Activated CD8-positive, alpha-beta memory T cell treated with anti-CD3 and anti-CD28 coated beads, Interleukin-2, amount 50 U/mL, for 48 hours (primary cell): ENCODE measurements at regions not wholly inside any gene's neighbourhood (a gene's known extent, or its start where the extent isn't known, plus 50 kb on each side); places are given as distances from the start of the nearest gene placed in this dataset.

Experiments used
- DNase-seq: peaks from one replicate; pipeline ENCODE4 v3.0.0-alpha.2; 2020

DNA sequence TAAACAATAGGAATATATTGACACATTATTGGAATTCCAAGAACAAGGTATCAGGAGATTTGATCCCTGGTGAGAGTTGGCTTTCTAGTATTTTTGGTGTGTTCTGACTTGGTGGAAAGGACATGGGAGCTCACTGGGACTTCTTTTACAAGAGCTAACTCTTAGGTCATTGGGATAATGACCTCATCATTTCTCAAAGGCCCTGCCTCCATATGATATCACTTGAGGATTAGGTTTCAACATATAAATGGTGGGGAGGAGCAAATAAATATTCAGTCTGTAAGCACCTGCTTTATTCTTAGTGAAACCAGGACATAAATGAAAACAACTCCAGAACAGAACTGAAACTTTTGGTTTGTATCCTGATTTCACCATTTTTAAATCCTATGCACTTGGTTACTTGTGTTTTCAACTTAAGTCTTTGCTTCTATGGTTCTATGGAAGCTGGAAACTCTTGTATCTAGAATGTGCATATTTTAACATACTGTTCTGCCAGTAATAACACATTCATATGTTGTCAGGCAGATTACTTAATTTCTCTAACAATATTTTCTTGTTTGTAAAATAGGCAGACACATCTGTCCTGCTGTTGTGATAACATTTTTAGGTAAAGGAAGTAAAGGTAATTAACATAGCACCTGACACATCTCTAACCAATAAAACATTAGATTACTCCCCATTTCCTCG lies 1527.7 kb upstream of the CDH8 start:
- no peak for DNase-seq

DNA sequence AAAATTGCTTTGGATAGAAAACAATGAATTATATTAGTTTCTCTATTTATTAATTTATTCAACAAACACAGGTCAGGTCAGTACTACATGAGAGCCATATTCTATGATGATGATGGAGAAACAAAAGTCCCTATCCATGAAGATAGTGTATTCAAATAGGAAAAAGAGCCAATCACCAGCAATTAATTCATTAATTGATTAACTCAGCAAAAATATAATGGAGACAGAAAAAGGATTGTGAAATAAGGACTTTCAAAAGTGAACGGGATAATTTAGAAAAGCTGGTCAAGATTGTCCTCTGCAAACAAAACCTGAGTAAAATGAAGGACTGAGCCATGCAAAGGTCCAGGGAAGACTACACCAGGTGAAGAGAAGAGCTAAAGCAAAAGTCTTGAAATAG lies 1517.7 kb upstream of the CDH8 start:
- DNase-seq: no peak

DNA sequence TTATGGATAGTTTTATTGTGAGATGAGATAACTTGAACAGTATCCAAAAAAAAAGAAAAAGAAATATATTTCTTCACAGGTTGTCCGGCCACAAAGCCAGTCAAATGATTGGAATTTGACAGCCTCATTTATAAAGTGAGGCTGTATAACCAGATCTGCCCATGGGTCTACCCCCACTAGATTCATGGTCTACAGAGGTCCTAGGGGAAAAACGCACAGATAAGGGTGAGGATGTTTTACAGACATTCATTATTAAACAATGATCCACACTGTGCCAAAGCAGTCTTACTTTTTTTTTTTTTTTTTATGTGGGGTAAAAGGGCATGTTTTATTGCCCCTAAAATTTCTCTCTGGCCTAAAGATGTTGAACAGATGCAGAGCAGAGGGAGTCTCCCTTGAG lies 1503.0 kb upstream of the CDH8 start:
- no peak for DNase-seq

DNA sequence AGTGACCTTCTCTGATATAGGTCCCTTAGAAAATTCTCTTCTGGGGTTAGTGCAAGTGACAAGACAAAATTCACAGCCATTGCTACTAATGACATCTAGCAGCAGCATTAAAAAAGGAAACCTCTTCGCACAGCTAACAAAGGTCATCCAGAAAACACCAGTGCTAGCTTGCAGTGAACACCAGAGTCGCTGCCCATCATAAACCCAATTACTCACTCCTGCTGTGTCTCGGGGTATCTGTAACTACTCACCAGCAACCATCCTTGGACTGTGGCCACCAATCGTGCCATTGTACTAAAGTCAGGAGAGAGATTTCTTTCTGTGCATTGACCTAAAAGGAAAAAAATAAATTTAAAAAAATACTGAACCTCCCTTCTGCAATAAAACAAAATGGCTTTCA lies 1494.7 kb upstream of the CDH8 start:
- no peak for DNase-seq

DNA sequence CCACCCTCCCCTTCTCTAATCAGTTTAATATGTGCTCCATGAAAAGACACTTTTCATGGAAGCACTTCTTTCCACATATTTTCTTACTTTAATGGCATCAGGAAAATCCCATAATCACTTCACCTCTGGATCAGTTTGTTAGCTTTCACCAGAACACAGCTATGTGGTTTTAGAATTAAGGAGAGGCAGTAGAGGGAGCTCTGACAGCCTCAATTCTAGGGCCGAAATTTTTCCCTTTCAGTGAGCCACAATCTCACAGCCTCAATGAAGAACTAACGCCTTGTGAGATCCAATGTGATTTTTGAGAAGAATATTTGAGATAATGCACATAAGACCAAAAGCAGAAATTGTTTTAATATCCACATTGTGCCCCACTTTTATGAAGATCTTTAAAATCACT lies 1494.0 kb upstream of the CDH8 start:
- DNase-seq: no peak

DNA sequence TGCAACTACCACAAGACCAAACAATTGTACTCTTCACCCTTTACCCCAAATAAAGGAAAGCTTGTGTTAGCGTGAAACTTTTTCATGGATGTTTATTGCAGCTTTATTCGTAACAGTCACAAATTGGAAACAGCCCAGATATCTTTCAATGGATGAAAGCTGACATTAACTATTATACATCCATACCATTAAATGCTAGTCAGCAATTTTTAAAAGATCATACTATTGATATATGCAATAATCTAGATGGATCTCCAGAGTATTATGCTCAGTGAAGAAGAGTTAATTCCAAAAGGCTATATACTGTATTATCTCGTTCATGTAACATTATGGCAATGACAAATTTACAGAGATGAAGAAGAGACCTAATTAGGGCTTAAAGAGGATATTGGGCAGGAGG lies 1491.2 kb upstream of the CDH8 start:
- no peak for DNase-seq

DNA sequence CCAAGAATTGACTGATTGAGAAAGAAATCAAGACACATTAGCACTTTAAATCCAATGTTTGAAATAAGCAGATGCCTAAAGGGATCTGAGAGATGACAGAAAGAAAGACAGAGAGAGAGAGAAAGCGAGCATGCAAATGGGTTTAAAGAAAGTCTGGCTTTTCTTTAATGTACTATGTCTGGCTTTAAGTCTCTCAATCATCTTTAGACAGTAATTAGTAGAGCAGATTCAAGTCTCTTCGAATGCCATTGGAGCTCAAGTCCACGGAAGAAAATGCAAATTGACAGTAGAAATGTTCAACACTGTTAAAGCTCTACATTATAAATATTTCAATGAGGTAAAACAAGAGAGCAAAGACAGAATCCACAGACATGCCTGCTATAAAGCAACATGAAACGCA lies 1480.2 kb upstream of the CDH8 start:
- no peak for DNase-seq

DNA sequence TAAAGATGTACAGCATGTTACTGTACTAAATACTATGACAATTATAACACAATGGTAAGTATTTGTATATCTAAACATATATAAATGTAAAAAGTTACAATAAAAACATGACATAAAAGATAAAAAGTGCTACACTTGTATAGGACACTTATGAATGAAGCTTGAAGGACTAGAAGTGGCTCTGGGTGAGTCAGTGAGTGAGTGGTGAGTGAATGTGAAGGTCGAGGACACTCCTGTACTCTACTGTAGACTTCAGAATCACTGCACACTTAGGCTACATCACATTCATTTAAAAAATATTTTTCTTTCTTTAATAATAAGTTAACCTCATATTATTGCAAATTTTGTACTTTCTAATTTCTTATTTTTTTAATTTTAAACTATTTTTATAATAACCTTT lies 1476.7 kb upstream of the CDH8 start:
- DNase-seq: no peak

DNA sequence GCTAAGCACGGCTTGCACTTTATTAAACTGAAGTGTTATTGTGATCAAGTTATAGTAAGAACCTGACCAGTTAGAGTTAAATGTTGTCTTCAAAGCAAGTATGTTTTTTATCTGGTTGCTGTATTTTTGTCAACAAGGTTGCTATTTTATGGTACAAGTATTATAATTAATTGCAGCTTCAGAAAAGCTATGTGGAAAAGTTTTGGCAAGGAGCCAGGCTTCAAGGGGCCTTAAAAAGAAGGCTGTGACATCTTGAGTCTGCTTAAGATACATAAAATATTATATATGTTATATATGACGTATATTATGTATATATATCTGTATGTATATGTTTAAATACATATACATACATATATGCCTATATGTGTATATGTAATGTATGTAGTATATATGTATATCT lies 1461.2 kb upstream of the CDH8 start:
- no peak for DNase-seq

DNA sequence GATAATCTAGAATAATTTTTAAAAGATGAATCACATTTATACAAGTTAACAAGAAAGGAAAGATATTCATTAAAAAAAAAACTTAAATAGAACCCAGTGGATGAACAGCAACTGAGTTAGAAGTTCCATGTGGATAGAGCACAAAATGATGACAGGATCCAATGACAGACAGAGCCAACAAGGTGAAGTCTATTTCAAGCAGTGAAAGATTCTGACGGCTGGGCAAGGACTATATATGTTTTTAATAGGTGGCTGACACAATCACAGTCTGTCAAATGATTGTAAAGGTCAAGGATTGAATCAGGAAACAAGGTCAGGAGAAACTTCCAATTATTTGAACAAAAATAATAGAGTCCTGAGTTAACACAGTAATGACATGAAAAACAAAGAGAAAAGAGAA lies 1460.0 kb upstream of the CDH8 start:
- DNase-seq: no peak

DNA sequence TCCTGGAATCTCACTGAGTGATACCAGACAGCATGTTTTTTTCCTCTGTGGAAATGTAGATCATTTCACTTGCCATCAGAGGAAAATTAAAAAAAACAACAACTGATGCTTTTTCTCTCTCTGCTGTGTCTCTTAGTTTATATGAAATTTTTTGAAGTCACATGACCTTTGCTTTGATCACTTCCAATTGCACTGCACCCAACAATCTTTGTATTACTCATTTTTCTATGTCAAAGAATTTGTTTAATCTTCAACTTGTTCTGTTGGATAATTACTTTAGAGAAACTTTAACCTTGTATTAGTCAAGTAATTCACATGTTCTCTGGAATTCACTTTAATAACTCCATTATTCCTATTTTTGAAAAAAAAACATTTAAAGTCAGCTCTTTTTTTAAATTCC lies 1452.7 kb upstream of the CDH8 start:
- no peak for DNase-seq

DNA sequence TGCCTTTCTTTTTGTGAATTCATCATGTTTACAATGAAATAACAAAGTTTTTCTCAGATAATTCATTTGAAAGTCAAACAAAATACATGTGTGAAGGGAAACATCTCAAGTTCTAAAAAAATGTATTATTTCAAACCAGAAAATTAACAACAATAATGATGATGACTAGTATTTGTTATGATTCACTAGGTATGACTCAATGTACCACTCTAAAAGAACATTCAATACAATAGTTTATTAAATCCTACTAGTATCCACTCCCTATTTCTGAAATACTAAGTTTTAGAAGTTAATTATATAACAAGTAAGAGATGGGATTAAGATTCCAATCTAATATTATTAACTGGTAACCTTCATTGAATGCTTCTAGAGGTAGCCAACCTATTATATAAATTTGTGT lies 1444.8 kb upstream of the CDH8 start:
- DNase-seq: no peak

DNA sequence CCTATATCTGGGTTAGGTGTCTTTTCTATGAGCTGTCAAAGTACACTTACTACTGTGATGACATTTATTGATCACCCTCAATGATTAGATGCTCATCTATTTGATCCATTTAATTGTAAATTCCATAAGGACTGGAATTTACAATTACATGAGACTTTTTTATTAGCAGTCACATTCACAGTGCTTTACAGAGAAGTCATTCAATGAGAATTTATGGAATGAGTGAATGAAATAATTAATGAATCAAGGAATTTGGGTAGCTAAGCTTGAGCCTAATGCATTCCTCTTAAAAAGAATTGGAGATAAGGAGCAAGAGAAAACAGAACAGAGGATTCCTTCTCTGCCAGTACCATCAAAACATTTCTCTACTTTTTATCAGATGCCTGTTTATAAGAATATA lies 1437.5 kb upstream of the CDH8 start:
- no peak for DNase-seq

DNA sequence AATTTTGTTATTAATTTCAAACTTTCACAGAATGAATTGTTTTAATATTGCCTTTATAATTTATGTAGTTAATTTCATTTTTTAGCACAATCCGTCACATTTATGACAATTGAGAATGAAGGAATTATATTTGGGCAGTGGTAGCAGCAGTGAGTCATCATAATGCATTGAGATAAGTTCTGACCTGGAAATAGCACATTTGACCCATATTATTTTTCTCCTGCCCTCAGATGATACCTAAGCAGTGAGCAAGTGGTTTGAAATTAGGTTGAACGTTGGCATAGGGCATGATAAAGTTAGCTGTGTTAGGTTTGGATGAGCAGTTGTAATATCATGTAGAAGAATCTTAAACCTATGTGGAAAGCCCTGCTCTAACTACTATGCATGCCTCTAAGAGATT lies 1431.3 kb upstream of the CDH8 start:
- no peak for DNase-seq

DNA sequence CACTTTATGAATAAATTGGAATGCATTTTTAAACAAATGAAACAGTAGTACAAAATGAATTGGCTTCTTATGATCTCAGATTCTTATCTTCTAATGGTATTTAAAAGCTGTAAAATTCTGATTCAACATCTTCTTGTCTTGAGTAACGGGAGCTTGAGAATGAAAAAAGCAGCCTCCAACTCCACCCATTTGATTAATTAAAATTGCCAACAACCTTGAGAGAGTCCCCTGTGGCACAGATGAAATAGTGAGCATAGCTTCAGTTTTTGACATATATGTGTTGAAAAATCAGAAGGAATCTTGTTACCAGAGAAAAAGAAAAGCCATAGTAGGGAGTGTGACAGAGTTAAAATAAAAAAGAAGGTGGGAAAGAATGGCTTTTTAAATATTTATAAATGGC lies 1426.1 kb upstream of the CDH8 start:
- no peak for DNase-seq

DNA sequence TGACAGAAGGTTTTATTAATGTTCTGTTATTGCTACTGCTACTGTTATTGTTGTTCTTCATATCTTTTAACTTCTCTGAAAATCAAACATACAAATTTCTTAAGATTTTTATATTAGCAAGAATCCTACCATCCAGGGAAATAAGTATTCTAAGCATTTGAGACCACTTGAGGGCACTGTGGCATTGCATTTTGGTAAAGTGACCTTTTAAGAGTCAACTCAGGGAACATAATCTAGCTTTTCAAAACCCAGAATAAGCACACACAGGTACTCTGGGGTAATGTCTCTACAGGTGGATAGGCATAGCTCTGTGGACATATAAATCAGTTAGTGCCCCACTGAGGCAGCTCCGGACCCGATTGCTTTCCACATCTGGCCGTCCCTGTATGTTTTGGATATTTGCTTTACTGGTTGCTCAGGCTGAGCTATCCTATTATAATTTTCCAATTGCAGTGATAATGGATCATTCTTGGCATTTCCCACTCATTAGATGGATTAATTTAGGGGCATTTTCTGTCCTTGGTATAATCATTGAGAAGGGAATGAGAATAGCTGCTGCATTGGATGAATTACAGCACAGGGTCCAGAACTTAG lies 1425.1 kb upstream of the CDH8 start:
- no peak for DNase-seq

DNA sequence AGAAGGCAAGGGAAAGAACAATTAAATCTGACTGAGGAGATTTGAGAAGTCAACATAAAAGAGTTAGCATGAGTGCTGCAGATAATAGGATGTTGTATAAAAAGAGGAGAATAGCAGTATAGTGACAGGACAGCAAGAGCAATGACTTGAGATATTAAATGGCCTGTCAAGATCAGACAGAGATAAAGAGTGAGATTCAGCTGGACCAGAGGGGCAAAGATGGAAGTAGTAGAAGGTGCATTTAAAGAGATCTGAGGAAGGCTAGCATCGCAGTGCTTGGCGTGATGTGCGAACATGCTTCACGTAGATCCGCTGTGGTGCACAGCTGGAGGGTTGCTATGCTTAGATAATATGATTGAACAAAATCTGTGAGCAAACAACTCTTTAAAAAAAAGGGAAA lies 1422.6 kb upstream of the CDH8 start:
- no peak for DNase-seq

DNA sequence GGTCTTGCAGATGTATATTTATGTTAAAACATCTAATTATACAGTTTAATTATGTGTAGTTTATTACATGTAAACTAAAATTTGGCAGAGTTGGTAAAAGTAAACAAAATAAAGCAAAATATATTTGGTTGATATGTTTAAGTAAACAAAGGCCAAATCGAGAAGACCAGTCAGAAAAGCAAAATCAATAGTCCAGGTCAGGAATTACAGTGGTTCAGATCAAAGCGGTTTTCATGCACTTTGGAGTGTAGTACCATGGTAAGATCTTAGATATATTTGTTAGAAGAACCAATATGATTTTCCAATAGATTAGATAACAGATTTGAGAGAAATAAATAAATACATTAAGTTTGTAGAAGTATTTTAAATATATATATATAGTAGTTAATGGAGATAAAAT lies 1421.6 kb upstream of the CDH8 start:
- no peak for DNase-seq

DNA sequence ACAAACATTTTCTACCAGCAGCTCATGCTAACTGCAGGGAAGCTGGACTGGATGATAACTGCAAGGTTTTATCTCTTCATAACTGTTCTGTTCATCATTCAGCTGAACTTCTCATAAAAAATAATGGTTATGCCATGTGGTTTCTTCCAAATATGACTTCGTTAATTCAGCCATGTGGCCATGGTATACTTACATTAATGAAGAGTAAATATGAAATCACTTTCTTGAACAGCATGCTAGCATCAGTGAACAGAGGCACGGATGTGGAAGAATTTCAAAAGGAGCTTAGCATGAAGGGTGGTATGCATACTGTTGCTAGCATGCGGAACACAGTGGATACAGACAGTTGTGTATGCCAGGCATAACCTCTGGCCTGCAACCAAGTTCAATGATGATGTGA lies 1417.0 kb upstream of the CDH8 start:
- DNase-seq: no peak

DNA sequence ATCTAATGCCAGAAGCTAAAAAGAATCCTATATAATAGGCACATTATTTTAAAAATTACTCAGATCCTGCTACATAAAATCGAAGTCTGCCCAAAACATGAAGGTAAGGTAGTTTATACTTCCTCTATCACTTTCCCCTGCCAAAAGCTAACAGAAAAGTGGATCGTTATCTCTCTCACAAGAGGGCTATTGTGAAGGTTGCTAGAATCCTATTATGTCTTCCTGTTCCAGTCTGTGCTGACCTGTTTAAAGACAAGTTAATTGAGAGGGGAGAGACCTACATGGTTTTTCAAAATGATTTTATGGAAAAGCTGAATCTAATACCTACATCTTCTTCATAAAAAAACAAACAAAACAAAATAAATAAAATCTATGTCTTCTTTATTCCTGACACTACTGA lies 1410.9 kb upstream of the CDH8 start:
- no peak for DNase-seq

DNA sequence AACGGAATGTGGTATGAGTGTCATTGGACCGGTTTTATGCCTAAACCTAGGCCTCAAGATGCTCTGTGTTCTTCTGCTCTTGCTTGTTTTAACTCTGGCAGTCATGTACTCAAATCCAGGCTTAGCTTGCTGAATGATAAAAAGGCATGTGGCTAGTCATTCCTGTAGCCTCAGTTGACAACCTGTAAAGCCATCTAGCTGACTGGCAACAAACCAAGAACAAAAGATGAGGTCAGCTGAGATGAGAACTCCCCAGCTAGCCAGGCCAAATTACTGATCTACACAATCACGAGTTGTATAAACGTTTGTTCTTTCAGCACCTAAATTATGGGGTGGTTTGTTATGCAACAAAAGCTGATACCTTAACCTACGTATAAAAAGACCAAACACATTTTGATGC lies 1406.0 kb upstream of the CDH8 start:
- no peak for DNase-seq

DNA sequence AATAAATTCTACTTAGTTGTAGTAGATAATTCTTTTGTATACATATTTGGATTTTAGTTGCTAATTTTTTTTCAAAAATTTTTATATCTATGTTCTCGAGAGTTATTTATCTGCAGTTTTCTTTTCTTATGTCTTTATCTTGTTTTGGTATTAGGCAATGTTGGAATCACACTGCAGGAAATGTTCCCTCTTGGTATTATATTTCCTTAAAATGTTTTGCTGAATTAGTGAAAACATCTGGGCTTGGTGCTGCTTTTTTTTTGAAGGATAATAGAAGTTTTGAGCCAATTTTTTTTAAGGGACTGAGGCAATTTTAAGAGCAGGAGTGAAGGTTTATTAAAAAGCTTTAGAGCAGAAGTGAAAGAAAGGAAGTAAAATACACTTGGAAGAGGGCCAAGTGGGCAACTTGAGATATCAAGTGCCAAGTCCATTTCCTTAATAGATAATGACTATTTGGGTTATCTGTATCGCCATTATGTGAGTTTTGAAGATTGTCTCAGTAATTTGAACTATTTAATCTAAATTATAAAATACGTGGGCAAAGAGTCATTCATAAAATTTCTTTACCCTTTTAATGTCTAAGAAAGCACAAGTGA lies 1390.1 kb upstream of the CDH8 start:
- no peak for DNase-seq

DNA sequence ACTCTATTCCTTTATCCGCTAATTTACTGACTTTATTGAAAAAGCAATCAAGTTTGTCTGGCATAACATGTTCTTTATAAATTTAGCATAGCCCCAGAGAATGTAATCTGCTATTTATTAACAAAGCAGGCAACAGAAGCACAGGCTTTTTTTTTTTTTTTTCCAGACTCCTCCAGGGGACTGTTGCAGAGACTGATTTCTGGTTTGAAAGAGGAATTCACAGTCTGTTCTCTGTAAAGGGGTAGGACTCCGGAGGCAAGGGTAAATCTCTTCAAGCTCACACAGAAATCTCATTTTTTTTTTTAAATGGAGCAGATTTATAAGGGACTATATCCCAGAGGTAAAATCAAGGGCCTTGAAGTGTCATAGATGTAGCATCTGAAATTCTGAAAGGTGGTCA lies 1386.5 kb upstream of the CDH8 start:
- no peak for DNase-seq

DNA sequence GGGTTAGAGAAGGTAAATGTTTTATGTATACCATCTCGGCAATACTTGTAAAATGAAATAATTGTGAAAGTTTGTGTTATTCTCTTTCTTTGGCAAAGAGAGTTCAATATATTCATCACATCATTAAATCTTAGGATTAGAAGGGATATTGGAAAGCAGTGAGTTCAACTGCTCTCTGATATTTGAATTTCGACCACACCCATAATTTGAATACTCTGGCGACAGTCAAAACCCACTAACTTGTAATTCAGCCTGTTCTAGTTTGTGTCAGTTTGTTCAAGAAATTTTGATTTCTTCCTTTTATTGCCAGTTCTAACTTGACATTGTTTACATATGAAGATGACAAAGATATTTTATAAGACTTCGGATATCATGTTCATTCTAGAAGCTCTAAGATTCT lies 1380.5 kb upstream of the CDH8 start:
- DNase-seq: no peak

DNA sequence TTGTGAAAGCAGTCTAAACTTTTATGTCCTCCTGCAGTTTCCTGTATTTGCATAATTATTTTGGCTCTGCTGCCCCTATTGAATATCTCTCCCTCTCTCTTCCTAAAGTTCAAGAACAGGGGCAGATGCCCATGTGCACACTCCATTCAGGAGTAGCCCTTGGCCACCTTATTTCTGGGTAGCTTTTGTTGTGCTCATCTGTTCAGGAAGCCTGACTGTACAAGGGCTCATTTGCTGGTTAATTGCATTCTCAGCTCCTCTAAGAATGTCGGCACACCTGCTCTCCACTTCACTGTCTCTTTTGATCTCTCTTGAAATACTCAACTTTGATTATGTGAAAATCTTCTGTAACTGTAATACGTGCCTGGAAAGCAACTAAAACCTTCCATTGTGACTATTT lies 1378.8 kb upstream of the CDH8 start:
- DNase-seq: no peak
